Activated gamma-delta T cell (primary cell): ENCODE measurements at regions not wholly inside any gene's neighbourhood (a gene's known extent, or its start where the extent isn't known, plus 50 kb on each side); places are given as distances from the start of the nearest gene placed in this dataset.

Experiments used
- DNase-seq: peaks from one replicate; lab custom pipeline; 2025; lab: John Stamatoyannopoulos, UW

GRCh38 chr7:84629640-84630318, 435.2 kb upstream of the SEMA3A start:
- DNase-seq: no peak

DNA sequence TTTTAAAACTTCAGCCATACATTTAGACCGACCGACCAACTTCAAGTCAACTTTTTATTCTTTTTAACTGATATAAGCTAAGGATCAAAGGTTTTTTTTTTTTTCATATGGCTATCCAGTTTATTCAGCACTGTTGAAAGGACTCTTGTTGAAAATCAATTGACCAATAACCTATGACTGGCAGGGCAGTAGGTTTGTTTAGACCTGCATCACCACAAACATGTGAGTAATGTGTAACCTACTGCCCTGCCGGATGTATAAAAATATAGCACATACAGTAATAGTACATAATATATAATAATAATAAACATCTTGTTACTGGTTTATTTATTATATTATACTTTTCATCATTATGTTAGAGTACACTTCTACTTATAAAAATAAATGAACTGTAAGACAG, 434.6 kb upstream of the SEMA3A start:
- no peak for DNase-seq

DNA sequence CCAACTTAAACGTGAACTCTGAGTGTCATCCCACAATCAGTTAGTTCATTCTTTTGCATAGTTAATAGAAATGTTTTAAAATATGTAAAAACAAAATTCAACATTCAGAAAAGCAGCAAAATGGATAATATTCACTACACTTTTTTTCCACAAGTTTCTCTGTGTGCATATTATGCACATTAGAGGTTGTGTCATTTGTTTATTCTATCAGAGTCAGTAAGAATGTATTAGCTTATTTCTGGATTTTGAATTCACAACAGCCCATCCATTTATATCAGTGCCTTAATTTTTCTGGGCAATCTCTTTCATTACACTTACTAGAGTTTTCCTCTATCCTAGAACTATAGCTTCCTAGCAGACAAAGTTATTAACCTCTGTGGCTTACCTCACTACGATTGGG, 432.7 kb upstream of the SEMA3A start:
- no peak for DNase-seq

GRCh38 chr7:84624927-84625326, 430.3 kb upstream of the SEMA3A start:
- DNase-seq: no peak

GRCh38 chr7:84624527-84624926, 429.9 kb upstream of the SEMA3A start:
- DNase-seq: no peak

GRCh38 chr7:84617265-84618030, 422.9 kb upstream of the SEMA3A start:
- DNase-seq: no peak

DNA sequence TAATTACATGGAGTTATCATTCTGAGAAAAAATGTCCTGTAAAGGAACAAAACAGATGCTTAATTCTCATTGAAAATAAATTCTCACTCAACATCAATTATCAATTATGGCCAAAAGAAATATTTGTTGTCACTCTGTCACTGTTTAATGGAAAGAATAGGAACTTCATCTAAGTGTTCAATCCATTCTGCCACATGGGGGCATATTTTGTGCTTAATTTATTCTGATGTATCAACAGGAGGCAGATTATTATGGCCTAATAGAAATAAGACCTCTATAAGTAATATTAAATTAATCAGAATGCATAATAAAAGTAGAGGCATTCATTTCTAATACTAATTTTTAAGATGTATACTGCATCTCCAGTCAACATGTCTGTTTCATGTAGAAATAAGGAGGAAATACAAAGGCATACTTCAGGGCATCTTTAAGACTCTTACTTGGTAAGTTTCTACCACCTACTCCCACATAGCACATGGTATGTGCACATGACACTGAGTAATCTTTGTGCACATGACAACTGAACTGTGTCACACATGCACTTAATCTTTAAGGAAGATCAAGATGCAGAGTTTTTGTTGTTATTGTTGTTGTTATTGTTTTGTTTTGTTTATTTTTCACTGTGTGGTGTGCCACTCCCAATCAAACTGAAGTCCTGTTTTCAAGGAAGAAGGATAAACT, 420.4 kb upstream of the SEMA3A start:
- DNase-seq: no peak

- no peak for DNase-seq
Observed at GRCh38 chr7:84612981-84613681, 418.5 kb upstream of the SEMA3A start.

DNA sequence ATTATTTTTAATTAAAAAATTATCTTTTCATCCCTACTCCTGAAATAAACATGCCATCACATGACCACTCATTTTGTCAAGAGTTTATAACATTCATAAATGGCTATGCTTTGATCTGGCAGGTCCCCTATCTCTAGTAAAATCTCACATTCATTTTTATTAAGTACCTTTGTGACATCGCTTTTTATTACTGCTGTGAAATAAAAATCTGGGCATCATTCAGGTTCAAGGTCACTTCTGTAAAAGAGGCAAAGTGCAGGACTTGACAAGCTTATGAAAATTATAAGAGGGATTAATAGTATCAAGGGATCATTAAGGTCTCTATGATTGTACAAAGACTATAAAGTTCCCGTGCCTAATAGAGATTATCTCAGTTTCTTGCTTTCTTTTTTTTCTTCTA, 416.8 kb upstream of the SEMA3A start:
- no peak for DNase-seq

GRCh38 chr7:84610390-84610789, 415.8 kb upstream of the SEMA3A start:
- no peak for DNase-seq

- no peak for DNase-seq
Observed at GRCh38 chr7:84605301-84605700, 410.7 kb upstream of the SEMA3A start.

- no peak for DNase-seq
Observed at GRCh38 chr7:84603545-84603944, 409.0 kb upstream of the SEMA3A start.

- no peak for DNase-seq
Observed at GRCh38 chr7:84595026-84595425, 400.4 kb upstream of the SEMA3A start.

- DNase-seq: no peak
Observed at GRCh38 chr7:84591897-84592296, 397.3 kb upstream of the SEMA3A start.

DNA sequence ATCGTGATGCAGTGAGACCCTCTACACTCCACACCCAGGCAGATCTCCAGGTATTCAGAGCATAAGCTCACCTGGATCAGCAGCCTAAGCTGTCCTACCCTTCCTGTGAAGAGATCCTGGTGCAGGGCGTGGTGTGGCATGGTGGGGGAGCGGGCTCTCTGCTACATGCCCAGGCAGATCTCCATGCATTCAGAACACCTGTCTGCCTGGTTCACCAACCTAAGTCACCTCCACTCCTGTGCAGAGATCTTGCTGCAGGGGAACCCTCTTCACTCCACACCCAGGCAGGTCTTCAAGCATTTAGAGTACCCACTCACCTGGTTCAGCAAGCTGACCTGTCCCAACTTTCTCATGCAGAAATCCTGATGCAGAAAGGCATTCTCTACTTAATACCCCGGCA, 394.4 kb upstream of the SEMA3A start:
- DNase-seq: no peak

DNA sequence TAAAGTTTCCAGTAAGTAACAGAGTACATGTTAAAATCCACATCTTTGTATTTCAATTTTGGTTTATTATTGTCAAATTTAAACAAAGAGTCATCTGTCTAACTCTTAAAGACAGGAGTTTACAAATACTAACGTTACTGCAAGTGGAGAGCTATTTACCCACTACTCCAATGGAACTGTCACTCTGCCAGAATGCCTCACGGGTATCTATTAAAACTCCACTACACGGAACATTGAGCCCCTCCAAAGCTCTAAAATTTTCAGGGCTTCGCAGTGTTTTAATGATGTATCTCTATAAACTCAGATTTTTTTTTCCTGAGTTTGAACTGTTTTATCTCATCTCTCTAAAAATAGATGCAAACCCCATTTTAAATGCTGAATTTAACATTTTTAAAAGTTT, 388.7 kb upstream of the SEMA3A start:
- DNase-seq: no peak

DNA sequence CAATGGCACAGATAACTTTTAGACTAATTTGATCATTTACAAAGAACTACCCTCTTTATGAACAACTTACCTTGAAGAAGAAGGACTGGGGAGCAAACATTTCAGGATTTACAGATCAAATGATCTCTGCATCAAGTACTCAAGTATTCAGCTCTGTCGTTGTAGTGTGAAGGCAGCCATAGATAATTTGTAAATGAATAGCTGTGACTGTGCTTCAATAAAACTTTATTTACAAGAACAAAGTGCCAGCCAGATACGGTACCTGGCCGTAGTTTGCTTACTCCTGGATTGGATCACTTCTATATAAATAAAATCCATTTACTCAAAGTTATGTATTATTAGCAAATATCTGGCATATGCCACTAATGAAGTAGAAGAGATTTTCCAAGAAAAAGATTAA, 388.2 kb upstream of the SEMA3A start:
- DNase-seq: no peak

- no peak for DNase-seq
Observed at GRCh38 chr7:84578825-84579224, 384.2 kb upstream of the SEMA3A start.

- no peak for DNase-seq
Observed at GRCh38 chr7:84568781-84569180, 374.2 kb upstream of the SEMA3A start.

DNA sequence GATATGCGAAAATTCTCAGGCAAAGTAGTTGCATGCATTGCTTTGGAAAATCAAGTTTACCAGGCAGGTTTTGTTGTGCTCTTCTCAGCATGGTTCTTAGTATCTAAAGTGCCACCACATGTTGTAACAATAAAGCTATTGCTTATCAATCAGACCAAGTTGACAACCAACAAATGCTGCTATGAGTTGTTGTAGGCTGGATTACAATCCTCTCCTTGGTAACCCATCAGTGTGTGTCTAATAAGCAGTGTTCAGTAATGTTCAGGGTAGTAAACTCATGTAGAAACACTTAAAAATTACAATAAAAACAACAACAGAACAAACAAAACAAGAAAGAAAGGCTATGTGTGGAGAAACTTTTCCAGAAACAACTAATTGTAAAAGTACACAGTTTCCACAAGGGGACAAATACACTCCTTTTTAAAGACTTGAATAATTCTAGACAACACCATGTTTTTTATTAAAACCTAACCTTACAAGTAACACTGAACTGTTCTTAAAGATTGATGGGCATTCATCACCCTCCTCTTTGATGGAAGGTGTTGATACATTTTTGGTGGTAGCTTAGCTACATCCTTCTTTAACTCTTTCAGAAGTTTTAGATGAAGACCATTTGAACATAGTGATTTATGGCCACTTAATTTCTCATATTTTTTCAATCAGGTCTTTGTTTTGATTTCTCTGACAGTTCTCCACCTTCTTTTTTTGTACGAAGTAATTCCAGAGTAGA, 370.9 kb upstream of the SEMA3A start:
- DNase-seq: no peak

DNA sequence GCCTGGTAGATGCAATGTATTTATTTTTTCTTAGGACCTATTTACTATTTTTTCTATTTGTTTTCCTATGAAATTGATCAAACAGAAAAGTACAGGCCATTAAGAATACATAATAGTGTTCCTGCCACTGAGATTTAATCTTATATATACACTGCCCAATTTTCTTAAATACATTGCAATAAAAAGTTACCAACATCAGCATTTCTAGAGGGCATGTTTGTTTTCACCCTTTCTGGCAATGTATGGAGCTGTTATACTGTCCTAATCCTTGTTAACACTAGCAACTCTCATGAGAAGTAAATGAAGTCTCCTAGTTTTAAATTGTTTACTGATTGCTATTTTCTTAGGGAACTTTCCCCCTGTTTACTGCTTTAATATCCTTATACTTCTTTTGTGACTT, 359.1 kb upstream of the SEMA3A start:
- DNase-seq: no peak

GRCh38 chr7:84549409-84549808, 354.8 kb upstream of the SEMA3A start:
- DNase-seq: no peak
